Keratinocyte (primary cell): ENCODE measurements at regions not wholly inside any gene's neighbourhood (a gene's known extent, or its start where the extent isn't known, plus 50 kb on each side); places are given as distances from the start of the nearest gene placed in this dataset.

Source experiments
- DNase-seq: peaks from one replicate; pipeline ENCODE4 v3.0.0-alpha.2; 2011; ENCODE audit warnings: low read depth, missing footprints, low spot score
- FAIRE-seq: peaks from 2 replicates; lab custom pipeline; 2011; peaks lifted over from hg19 to GRCh38; lab: Jason Lieb, UNC
- H2AFZ ChIP-seq: 2 replicates; pipeline ENCODE4 v1.6.0; 2012; ENCODE audit warnings: low read length, control low read depth, inconsistent platforms; ENCODE audit not compliant: control insufficient read depth
- H3K27ac ChIP-seq: 2 replicates; pipeline ENCODE4 v1.5.1; 2011; ENCODE audit warnings: low read length; ENCODE audit not compliant: control insufficient read depth, insufficient read depth
- H3K27me3 ChIP-seq: 3 replicates; pipeline ENCODE4 v1.6.0; 2011; ENCODE audit warnings: low read length; ENCODE audit not compliant: control insufficient read depth, insufficient read depth; ENCODE audit errors: extremely low read depth
- H3K36me3 ChIP-seq, 2 experiments: 2 replicates in 1 of 2; 3 replicates in 1 of 2; pipeline ENCODE4 v1.5.1; 2011; ENCODE audit warnings: low read length in 2 of 2, mild to moderate bottlenecking in 1 of 2; ENCODE audit not compliant: control insufficient read depth in 2 of 2, insufficient read depth in 2 of 2; ENCODE audit errors: extremely low read depth in 1 of 2
- H3K4me1 ChIP-seq: 3 replicates; pipeline ENCODE4 v1.5.1; 2011; ENCODE audit warnings: low read length; ENCODE audit not compliant: control insufficient read depth, insufficient read depth; ENCODE audit errors: extremely low read depth
- H3K4me2 ChIP-seq: 3 replicates; pipeline ENCODE4 v1.6.0; 2011; ENCODE audit warnings: low read depth, low read length; ENCODE audit not compliant: control insufficient read depth, insufficient read depth; ENCODE audit errors: extremely low read depth
- H3K4me3 ChIP-seq, 3 experiments: fragments of 200-600 bp in 1 of 3; sonication (generic) in 1 of 3; 2 replicates in 2 of 3; 3 replicates in 1 of 3; pipeline ENCODE4 v1.5.1; 2011 to 2016; ENCODE audit warnings: low read length in 3 of 3, mild to moderate bottlenecking in 3 of 3, control low read depth in 2 of 3, inconsistent platforms in 1 of 3, low read depth in 1 of 3, mixed read lengths in 1 of 3, mixed run types in 1 of 3, moderate library complexity in 1 of 3; ENCODE audit not compliant: control insufficient read depth in 2 of 3, insufficient read depth in 2 of 3; ENCODE audit errors: extremely low read depth in 1 of 3
- H3K79me2 ChIP-seq: 2 replicates; pipeline ENCODE4 v1.6.0; 2012; ENCODE audit warnings: low read length; ENCODE audit not compliant: control insufficient read depth, insufficient read depth
- H3K9ac ChIP-seq: 3 replicates; pipeline ENCODE4 v1.6.0; 2011; ENCODE audit warnings: low read length; ENCODE audit not compliant: control insufficient read depth, insufficient read depth; ENCODE audit errors: extremely low read depth
- H3K9me1 ChIP-seq: 3 replicates; pipeline ENCODE4 v1.6.0; 2011; ENCODE audit warnings: low read length; ENCODE audit not compliant: control insufficient read depth, insufficient read depth; ENCODE audit errors: extremely low read depth
- H3K9me3 ChIP-seq: 2 replicates; pipeline ENCODE4 v1.5.1; 2012; ENCODE audit warnings: low read depth, low read length; ENCODE audit not compliant: control insufficient read depth
- H4K20me1 ChIP-seq: 3 replicates; pipeline ENCODE4 v1.6.0; 2011; ENCODE audit warnings: low read length; ENCODE audit not compliant: control insufficient read depth, insufficient read depth; ENCODE audit errors: extremely low read depth
- EZH2 ChIP-seq: IDR thresholded peaks from one replicate; pipeline ENCODE4 v1.6.1; 2012; ENCODE audit warnings: inconsistent platforms, mild to moderate bottlenecking, low read length, moderate library complexity
- dilution Hi-C: fragments of 300-500 bp; cut with MboI; formaldehyde crosslinking; loops from one replicate; pipeline ENCODE4 v1.7.0; 2020; ENCODE audit warnings: low sequenced_read_pairs; ENCODE audit not compliant: extremely low pct_ligation_motif_present
- TF ChIP-seq, protein P1 (sequence below), 3 experiments: IDR thresholded peaks in 1 of 3; conservative IDR thresholded peaks in 1 of 3; optimal IDR thresholded peaks in 1 of 3; 2 replicates in 2 of 3; 3 replicates in 1 of 3; pipeline versions ENCODE3 to v1.5.1; 2011; ENCODE audit warnings: low read length in 3 of 3, mild to moderate bottlenecking in 3 of 3, moderate library complexity in 2 of 3, control low read depth in 1 of 3, inconsistent platforms in 1 of 3; ENCODE audit not compliant: insufficient read depth in 2 of 3; ENCODE audit errors: extremely low read depth in 1 of 3

DNA sequence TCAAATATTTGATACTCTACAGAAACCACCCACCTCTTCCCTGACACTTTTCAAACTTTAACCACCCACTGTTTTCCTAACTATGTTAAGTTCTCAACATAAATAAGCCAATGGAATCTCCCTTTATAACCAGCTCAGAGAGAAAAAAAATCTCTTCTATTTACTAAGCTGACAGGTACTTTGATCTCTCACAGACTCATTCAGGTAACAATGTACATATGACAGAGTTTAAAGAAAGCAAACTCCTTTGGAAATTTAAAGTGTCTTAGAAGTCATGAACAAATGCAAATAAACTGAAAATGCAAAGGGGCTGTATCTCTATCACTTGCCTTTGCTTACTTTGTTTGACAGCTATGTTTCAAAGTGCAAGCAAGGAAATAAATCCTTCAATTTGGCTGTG is 109.3 kb downstream of the KLF12 start:
- Histone ChIP-seq H3K4me2 (no peak overlapping the region), H3K9me1 (no peaks in the 10 kb centered on the region), H3K27ac (no peak overlapping the region), H3K27me3 (no peaks in the 10 kb centered on the region), H3K9ac (no peak overlapping the region), H3K4me3 (no peak overlapping the region), H2AFZ (no peak overlapping the region), H3K79me2 (no peaks in the 10 kb centered on the region), H3K36me3 (no peaks in the 10 kb centered on the region), H4K20me1 (no peaks in the 10 kb centered on the region), H3K9me3 (no peaks in the 10 kb centered on the region), H3K4me1 (no peaks in the 10 kb centered on the region)
- FAIRE-seq (no peak), DNase-seq (no peak)
- dilution Hi-C loops = no loop called here
- TF ChIP-seq EZH2 = no peak

DNA sequence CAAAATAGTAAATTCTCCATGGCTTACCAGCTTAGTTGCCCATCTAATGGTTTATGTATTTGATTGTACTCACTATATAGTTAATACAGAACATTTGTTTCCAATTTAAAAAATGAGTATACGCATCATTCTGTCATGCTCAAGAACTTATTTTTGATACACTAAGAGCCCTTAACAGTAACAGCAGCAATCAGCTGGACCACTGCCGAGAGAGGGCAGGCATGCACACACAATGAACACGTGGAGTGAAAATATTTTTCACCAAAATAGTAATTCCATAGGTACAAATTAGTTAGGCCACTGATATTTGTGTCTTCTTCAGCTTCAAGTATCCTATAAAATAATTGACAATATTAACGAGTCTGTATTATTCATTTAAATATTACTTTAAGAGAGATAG is 109.9 kb downstream of the KLF12 start:
- no peaks in the 10 kb centered on the region for H3K27me3 ChIP-seq
- no peaks in the 10 kb centered on the region for H4K20me1 ChIP-seq
- H2AFZ ChIP-seq = no peak overlapping the region
- no peak for TF ChIP-seq EZH2
- TF ChIP-seq, protein P1, sequence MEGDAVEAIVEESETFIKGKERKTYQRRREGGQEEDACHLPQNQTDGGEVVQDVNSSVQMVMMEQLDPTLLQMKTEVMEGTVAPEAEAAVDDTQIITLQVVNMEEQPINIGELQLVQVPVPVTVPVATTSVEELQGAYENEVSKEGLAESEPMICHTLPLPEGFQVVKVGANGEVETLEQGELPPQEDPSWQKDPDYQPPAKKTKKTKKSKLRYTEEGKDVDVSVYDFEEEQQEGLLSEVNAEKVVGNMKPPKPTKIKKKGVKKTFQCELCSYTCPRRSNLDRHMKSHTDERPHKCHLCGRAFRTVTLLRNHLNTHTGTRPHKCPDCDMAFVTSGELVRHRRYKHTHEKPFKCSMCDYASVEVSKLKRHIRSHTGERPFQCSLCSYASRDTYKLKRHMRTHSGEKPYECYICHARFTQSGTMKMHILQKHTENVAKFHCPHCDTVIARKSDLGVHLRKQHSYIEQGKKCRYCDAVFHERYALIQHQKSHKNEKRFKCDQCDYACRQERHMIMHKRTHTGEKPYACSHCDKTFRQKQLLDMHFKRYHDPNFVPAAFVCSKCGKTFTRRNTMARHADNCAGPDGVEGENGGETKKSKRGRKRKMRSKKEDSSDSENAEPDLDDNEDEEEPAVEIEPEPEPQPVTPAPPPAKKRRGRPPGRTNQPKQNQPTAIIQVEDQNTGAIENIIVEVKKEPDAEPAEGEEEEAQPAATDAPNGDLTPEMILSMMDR (optimal IDR thresholded peaks at IDR 0.05 in 1 of 3, IDR thresholded peaks at IDR 0.05 in 1 of 3, conservative IDR thresholded peaks at IDR 0.05 in 1 of 3; ENCODE audit: extremely low read depth in 1 of 3, insufficient read depth in 2 of 3, low read length in 3 of 3) = no peak
- FAIRE-seq (no peak), DNase-seq (no peak)
- no peaks in the 10 kb centered on the region for H3K9me3 ChIP-seq
- dilution Hi-C loops = no loop called here
- no peak overlapping the region for H3K4me2 ChIP-seq
- no peak overlapping the region for H3K27ac ChIP-seq
- no peak overlapping the region for H3K9ac ChIP-seq
- no peaks in the 10 kb centered on the region for H3K36me3 ChIP-seq
- H3K4me1 ChIP-seq = no peaks in the 10 kb centered on the region
- H3K9me1 ChIP-seq = no peaks in the 10 kb centered on the region
- H3K79me2 ChIP-seq = no peaks in the 10 kb centered on the region
- H3K4me3 ChIP-seq = no peak overlapping the region

DNA sequence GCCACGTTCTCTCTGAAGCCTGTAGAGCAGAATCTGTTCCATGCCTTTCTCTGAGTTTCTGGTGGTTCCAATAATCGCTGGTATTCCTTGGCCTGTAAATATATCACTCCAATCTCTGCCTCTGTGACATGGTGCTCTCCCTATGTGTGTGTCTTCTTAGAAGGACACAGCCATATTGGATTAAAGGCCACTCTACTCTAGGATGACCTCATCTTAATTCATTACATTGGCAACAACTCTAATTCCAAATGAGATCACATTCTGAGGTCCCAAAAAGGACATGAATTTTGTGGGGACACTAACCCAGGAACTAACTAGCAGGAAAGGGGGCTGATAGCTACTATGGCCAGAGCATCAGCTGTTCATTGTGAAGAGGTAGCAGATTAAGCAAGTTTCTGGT is 110.7 kb downstream of the KLF12 start:
- H3K36me3 ChIP-seq = no peaks in the 10 kb centered on the region
- H3K79me2 ChIP-seq = no peaks in the 10 kb centered on the region
- TF ChIP-seq EZH2 = no peak
- TF ChIP-seq, protein P1 (optimal IDR thresholded peaks at IDR 0.05 in 1 of 3, IDR thresholded peaks at IDR 0.05 in 1 of 3, conservative IDR thresholded peaks at IDR 0.05 in 1 of 3; ENCODE audit: extremely low read depth in 1 of 3, insufficient read depth in 2 of 3, low read length in 3 of 3) = no peak
- no peaks in the 10 kb centered on the region for H4K20me1 ChIP-seq
- no peak overlapping the region for H3K9ac ChIP-seq
- no peaks in the 10 kb centered on the region for H3K4me1 ChIP-seq
- no peaks in the 10 kb centered on the region for H3K9me3 ChIP-seq
- H3K4me3 ChIP-seq = no peak overlapping the region
- H3K9me1 ChIP-seq = no peaks in the 10 kb centered on the region
- no peak overlapping the region for H3K27ac ChIP-seq
- DNase-seq (no peak), FAIRE-seq (no peak)
- dilution Hi-C loops = no loop called here
- no peaks in the 10 kb centered on the region for H3K27me3 ChIP-seq
- H3K4me2 ChIP-seq = no peak overlapping the region
- H2AFZ ChIP-seq = no peak overlapping the region
